ENCODE measurements at regions not wholly inside any gene's neighbourhood (a gene's known extent, or its start where the extent isn't known, plus 50 kb on each side); places are given as distances from the start of the nearest gene placed in this dataset.

DNA sequence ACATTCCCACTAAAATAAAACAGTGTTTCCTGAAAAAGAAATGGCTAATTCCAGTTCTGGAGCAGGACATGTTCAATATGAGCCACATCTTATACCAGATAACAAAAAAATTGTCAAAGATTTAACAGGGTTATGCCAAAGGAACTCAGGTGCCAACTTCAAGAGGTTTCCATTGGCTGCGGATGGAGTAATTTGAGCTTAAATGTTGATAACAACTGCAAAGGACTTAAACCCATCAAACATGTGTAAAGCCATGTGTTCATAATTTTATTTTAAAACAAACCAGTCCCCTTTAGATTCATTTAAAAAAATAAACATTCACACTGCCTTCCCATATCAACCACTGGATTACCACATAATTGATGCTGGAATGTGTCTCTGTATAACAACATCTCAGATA, 156.4 kb upstream of the PCDH18 start:
- TF ChIP-seq, protein P1, sequence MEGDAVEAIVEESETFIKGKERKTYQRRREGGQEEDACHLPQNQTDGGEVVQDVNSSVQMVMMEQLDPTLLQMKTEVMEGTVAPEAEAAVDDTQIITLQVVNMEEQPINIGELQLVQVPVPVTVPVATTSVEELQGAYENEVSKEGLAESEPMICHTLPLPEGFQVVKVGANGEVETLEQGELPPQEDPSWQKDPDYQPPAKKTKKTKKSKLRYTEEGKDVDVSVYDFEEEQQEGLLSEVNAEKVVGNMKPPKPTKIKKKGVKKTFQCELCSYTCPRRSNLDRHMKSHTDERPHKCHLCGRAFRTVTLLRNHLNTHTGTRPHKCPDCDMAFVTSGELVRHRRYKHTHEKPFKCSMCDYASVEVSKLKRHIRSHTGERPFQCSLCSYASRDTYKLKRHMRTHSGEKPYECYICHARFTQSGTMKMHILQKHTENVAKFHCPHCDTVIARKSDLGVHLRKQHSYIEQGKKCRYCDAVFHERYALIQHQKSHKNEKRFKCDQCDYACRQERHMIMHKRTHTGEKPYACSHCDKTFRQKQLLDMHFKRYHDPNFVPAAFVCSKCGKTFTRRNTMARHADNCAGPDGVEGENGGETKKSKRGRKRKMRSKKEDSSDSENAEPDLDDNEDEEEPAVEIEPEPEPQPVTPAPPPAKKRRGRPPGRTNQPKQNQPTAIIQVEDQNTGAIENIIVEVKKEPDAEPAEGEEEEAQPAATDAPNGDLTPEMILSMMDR (IDR thresholded peaks at IDR 0.05; ENCODE audit: low read depth, low read length): no peak
- ChIA-PET POLR2A (interaction anchor here (1.7 kb wide), 1 partner anchor 14 kb away, joined by 3 read pairs; no protein-coding TSS in a partner anchor), CTCF (no interaction called here)

DNA sequence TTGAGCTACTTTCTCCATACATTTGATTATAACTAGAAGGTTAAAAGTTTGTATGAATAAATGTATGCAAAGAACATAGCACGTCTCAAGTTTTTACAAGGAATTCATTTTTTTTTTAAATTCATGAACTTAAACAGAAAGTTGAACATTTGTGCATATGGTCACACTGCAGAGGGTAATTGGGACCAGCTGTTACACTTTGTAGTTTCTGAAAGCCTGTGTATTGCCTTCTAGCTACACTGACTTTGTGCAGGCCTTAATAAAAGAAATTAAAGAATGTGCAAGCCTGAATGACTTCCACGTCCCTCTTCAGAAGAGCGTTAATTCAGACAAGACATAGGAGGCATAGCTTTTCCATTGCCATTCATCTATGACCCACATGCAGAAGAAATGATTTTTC, 153.1 kb upstream of the PCDH18 start:
- CTCF ChIA-PET: interaction anchor here (1.2 kb wide), 1 partner anchor 20 kb away, joined by 4 read pairs; no protein-coding TSS in a partner anchor
- POLR2A ChIA-PET: no interaction called here
- no peak overlapping the region for H3K27ac ChIP-seq (ENCODE audit: low read depth, low read length)

More for the DNA sequence above, 156.4 kb upstream of the PCDH18 start:
- Histone ChIP-seq H3K9me3 (ENCODE audit: control insufficient read depth, insufficient read depth, low read length) (no peaks in the 10 kb centered on the region), H3K4me3 (ENCODE audit: low read depth, low read length) (no peak overlapping the region), H3K27me3 (ENCODE audit: control insufficient read depth, insufficient read depth, low read length) (no peaks in the 10 kb centered on the region), H3K27ac (ENCODE audit: low read depth, low read length) (no peak overlapping the region)
- no peak for DNase-seq (ENCODE audit: low read depth, low spot score)

DNA sequence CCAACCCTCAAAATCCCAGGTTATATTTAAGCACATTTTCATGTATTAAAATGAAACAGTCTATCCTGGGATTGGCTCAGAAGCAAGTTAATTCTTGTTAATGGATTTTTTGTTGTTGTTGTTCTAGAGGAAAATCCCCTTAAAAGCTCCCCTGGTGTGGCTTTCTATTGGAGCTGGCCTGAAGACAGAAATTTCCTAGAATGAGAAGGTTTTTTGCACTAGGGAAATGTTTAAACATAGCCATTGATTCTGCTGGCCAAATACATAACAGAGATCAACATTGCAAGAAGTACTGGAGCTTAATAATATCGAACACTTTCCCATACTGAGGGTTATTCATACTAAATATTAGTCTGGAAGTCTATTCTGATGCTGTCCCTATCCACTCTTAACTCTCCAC, 148.8 kb upstream of the PCDH18 start:
- ChIA-PET CTCF (no interaction called here), POLR2A (interaction anchor here (0.5 kb wide), 1 partner anchor 21 kb away, joined by 8 read pairs; no protein-coding TSS in a partner anchor)
- Histone ChIP-seq H3K9me3 (ENCODE audit: control insufficient read depth, insufficient read depth, low read length) (no peaks in the 10 kb centered on the region), H3K27me3 (ENCODE audit: control insufficient read depth, insufficient read depth, low read length) (no peaks in the 10 kb centered on the region), H3K27ac (ENCODE audit: low read depth, low read length) (no peak overlapping the region), H3K4me3 (ENCODE audit: low read depth, low read length) (no peak overlapping the region)
- TF ChIP-seq, protein P1 (IDR thresholded peaks at IDR 0.05; ENCODE audit: low read depth, low read length): no peak
- DNase-seq (ENCODE audit: low read depth, low spot score): no peak

More for the DNA sequence above, 153.1 kb upstream of the PCDH18 start:
- Histone ChIP-seq H3K27me3 (ENCODE audit: control insufficient read depth, insufficient read depth, low read length) (no peaks in the 10 kb centered on the region), H3K9me3 (ENCODE audit: control insufficient read depth, insufficient read depth, low read length) (no peaks in the 10 kb centered on the region), H3K4me3 (ENCODE audit: low read depth, low read length) (no peak overlapping the region)
- TF ChIP-seq, protein P1 (IDR thresholded peaks at IDR 0.05; ENCODE audit: low read depth, low read length): no peak
- no peak for DNase-seq (ENCODE audit: low read depth, low spot score)

DNA sequence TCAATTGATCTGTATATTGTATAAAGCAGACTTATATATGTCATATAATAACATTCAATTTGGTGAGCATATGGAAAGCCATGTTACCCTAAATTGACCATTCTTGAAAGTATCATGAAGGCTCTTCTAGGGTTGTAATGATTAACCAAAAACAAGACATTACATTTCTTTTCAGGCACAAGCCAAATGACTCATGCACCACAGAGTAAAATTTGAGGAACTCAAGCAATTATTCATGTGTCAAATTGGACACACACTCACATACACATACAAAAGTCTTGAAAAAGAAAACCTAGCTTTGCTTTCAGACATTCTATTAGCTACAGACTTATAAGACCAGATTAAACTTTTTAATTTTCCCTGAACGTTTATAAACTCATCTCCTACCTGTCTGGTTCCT, 146.5 kb upstream of the PCDH18 start:
- Histone ChIP-seq H3K4me3 (ENCODE audit: low read depth, low read length) (no peak overlapping the region), H3K27me3 (ENCODE audit: control insufficient read depth, insufficient read depth, low read length) (no peaks in the 10 kb centered on the region), H3K9me3 (ENCODE audit: control insufficient read depth, insufficient read depth, low read length) (no peaks in the 10 kb centered on the region), H3K27ac (ENCODE audit: low read depth, low read length) (no peak overlapping the region)
- TF ChIP-seq, protein P1 (IDR thresholded peaks at IDR 0.05; ENCODE audit: low read depth, low read length): no peak
- no peak for DNase-seq (ENCODE audit: low read depth, low spot score)
- ChIA-PET CTCF (no interaction called here), POLR2A (interaction anchor here (1.3 kb wide), 1 partner anchor 21 kb away, joined by 4 read pairs; no protein-coding TSS in a partner anchor)

DNA sequence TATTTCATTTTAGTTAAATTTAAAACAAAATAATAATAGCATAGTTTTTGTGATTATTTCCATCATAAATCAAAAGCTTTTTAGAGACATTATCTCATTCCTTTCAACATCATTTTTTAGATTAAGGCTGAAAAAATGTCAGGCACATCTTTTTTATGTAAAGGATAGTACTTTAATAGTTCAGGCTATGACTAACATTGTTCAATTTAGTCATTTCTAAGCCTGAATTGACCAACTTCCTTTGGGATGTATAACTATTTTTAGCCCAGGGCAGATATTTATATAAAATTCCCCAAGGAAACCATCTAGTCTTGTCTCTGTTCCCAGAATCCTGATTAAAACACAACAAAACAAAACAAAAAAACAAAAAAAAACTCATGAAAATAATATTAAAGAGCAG, 145.6 kb upstream of the PCDH18 start:
- Histone ChIP-seq H3K4me3 (ENCODE audit: low read depth, low read length) (no peak overlapping the region), H3K27ac (ENCODE audit: low read depth, low read length) (no peak overlapping the region), H3K9me3 (ENCODE audit: control insufficient read depth, insufficient read depth, low read length) (no peaks in the 10 kb centered on the region), H3K27me3 (ENCODE audit: control insufficient read depth, insufficient read depth, low read length) (no peaks in the 10 kb centered on the region)
- TF ChIP-seq, protein P1 (IDR thresholded peaks at IDR 0.05; ENCODE audit: low read depth, low read length): no peak
- POLR2A ChIA-PET: no interaction called here
- DNase-seq (ENCODE audit: low read depth, low spot score): no peak
- CTCF ChIA-PET: no interaction called here
